H54 (cell line): ENCODE measurements at regions not wholly inside any gene's neighbourhood (a gene's known extent, or its start where the extent isn't known, plus 50 kb on each side); places are given as distances from the start of the nearest gene placed in this dataset.
"Not testable (repeated sequence)": the region's sequence is repeated elsewhere in the genome, so short reads cannot be mapped to it uniquely, and the experiment has no call there.

Experiments
- DNase-seq: peaks from one replicate; pipeline ENCODE4 v3.0.0; 2011; ENCODE audit warnings: low spot score, mixed read lengths; ENCODE audit not compliant: insufficient read length
- FAIRE-seq: peaks from 3 replicates; lab custom pipeline; 2011; peaks lifted over from hg19 to GRCh38; lab: Jason Lieb, UNC
- POLR2A ChIP-seq: IDR thresholded peaks from 2 replicates; pipeline ENCODE4 v1.6.1; 2011; ENCODE audit warnings: low read depth, mild to moderate bottlenecking, low read length

DNA sequence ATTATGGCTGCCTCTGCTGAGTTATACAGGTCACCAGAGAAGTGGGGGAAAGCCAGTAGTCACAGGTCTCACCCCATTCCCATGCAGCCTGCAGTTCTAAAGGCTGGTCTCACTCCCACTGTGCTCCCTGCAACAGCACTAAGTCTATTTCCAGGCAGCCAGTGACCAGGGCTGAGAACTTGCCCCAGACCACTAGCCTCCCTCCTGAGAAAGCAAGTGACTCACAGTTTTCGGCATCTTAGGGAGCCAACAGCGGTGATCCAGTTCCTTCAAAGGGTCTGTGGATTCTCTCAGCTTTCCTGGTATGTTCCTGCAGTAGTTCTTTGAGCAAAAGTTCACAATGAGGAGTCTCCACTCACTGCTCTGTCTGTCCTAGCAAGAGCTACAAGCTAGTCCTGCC is 329.6 kb upstream of the MAP2 start:
- no peak for FAIRE-seq
- DNase-seq = no peak
- TF ChIP-seq POLR2A = no peak

DNA sequence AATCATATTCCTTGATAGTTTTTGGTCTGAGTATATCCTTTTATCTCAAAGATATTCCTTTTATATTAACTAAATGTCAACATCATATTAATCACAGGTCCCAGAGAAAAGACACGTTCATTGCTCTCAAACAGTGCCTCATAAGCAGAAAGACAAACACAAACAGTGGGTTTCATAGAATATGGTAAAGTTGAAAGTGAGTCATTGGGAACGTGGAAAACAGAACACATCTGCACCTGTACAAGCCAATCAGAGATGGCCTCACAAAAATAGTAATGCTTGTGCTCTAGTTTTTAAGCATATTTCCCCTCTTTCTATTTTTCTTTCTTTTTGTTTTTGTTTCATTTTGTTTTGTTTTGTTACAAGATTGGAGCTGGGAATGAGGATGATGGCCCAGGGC is 328.4 kb upstream of the MAP2 start:
- no peak for TF ChIP-seq POLR2A
- FAIRE-seq (no peak), DNase-seq (no peak)

DNA sequence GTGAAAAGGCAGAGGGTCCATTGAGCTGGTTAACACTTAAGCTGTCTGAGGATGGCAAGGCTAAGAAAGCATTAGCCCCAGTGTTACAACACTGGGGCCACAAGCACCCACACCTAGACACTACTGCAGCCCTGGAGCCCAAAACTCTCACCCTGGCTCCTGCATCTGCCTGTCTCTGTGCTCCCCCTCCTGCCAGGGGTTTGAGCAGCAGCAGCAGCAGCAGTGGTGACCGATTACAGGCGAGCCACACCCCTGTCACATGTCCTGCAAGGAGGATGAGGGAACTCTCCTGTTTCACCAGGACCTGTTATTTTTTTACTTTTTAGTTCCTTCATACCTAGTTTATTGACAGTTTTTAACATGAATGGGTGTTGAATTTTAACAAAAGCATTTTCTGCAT is 326.7 kb upstream of the MAP2 start:
- DNase-seq = no peak
- FAIRE-seq = no peak
- TF ChIP-seq POLR2A = no peak

DNA sequence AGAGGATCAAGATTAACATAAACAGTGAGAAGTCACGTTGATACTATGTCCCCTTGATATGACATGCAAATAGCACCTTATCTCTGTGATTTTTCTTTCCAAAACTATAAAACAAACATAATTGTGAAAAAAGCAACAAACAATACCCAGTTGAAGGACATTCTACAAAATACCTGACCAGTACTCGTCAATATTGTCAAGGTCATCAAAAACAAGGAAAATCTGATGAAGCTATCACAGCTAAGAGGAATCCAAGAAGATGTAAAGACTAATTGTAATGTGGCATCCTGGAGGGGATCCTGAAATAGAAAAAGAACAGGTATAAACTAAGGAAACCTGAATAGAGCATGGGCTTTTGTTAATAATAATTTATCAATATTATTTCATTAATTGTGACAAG is 321.5 kb upstream of the MAP2 start:
- TF ChIP-seq POLR2A = no peak
- FAIRE-seq (no peak), DNase-seq (no peak)

DNA sequence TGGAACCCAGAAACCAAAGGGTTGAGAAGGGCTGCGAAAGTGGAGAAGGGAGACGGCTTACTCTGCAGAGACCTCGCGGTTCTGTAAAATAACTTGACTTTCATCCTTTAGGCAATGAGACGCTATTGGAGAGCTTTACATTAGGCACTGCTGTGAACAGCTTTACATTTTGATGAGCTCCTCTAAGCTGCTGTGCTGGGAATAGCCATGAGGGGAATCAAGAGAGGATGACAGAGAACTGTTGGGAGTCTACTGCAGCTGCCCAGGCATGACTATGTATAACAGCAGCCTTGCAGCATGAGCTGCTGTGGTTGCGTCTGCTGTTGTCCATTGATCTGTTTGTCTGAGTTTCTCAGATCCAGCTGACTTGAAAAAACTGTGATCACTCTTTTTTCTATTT is 310.8 kb upstream of the MAP2 start:
- FAIRE-seq = no peak
- no peak for DNase-seq
- TF ChIP-seq POLR2A = no peak

DNA sequence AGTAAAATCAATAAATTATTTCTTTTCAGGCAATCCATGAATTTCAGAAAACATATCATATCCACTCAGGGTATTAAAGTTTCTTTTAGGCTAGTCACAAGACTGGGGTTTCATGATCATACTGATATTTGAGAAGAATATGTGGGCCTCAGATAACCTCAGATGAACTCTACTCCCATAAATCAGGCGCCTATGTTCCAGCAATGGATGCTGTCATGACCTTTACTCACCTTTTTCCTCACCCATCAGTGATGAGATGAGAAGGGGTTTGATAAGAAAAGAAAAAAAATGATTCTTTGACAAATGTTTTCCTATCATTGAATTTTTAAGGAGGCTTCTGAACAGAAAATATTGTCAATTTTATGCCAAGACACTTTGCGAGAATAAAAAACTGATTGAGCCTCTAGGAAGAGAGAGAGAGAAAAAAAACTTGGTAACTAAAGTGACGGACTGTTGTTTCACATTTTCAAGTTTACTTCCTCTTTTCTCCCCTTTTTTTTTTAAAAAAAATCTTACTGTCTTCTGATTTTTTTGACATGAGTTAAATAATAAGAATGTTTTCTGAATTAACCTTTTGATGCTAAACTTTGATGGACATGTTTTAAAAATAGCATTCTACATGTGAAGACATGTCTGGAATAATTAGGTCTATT is 309.1 kb upstream of the MAP2 start:
- no peak for DNase-seq
- no peak for FAIRE-seq
- no peak for TF ChIP-seq POLR2A

DNA sequence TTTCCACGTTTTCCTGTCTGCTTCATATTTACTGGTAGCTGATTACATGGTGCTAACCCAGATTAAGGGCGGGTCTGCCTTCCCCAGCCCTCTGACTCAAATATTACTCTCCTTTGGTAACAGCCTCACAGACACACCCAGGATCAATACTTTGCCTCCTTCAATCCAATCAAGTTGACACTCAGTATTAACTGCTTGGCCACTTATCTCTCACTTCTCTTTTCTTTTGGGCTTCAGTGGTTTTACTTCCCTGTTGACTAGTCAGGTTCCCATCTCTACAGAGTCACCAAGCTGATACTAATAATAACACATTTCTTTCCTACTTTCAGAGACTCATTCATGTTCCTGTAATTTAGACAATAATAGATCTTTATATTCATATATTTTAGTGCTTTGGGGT is 302.2 kb upstream of the MAP2 start:
- no peak for DNase-seq
- no peak for FAIRE-seq
- no peak for TF ChIP-seq POLR2A

DNA sequence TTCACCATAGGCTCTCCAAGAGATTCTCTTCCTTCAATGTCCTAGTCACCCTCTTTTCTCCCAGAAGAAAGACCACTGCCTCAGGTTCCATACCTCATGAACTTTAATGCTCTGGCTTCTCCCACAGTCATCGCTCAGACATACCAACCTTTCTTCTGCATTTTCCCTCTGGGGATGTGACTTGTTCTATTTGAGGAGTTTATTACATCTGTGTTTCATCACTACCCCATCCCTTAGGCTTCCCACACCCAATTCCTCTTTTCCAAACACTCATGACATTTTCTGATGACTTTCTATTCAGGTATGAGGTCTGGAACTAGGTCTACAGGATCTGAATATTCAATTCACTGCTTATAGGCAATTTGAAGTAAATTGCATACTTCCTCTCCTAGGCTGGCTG is 298.6 kb upstream of the MAP2 start:
- FAIRE-seq (no peak), DNase-seq (no peak)
- no peak for TF ChIP-seq POLR2A

DNA sequence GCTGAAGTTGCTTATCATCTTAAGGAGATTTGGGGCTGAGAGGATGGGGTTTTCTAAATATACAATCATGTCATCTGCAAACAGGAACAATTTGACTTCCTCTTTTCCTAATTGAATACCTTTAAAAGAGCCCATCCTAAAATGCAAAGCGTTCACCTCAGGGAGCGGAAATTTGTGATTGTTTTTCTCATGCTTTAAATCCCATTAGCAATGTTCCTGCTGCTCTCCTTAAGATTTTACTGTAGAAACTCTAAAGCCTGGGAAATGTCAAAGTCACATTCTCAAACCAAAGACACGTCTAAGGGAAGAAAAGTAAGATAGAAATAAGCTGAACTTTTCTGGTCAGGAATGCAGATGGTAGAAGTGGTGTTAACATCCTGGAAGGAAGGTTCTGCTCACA is 285.8 kb upstream of the MAP2 start:
- TF ChIP-seq POLR2A = no peak
- no peak for DNase-seq
- no peak for FAIRE-seq

DNA sequence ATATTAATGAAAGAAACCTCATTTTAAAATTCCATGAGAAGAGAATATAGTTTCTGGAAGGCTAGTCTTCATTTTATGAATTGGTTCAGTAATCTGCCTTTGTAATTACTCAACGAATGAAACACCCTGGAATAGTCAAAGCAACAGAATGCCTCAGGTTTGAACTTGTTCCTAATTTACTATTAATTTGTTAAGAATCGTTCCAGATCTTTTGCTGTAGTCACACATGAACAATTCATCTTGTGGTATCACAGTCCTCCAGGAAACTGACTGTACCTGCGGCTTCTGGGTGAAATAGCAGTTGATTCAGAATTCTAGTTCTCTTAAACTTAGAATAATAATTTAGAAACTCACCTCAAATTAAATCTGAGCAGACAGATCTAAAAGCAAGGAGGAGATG is 282.7 kb upstream of the MAP2 start:
- no peak for TF ChIP-seq POLR2A
- FAIRE-seq (no peak), DNase-seq (no peak)

DNA sequence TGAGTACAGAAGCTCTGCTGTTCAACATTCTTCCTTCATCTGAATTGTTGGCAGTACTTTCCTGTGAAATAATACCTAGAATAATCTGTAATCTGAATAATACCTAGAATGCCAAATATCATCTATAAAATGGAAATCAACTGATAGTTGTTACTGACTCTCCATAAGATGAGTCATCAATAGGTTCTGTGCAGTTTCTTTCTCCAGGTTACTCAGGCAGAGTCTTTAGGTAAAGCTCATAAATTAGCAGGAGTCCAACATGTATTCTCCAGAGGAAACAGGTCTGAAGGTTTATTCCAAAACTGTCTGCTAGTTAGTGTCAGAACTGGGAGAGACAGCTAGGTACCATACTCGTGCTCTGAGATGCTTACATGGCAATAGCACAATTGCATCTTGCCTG is 282.0 kb upstream of the MAP2 start:
- DNase-seq (no peak), FAIRE-seq (no peak)
- no peak for TF ChIP-seq POLR2A

DNA sequence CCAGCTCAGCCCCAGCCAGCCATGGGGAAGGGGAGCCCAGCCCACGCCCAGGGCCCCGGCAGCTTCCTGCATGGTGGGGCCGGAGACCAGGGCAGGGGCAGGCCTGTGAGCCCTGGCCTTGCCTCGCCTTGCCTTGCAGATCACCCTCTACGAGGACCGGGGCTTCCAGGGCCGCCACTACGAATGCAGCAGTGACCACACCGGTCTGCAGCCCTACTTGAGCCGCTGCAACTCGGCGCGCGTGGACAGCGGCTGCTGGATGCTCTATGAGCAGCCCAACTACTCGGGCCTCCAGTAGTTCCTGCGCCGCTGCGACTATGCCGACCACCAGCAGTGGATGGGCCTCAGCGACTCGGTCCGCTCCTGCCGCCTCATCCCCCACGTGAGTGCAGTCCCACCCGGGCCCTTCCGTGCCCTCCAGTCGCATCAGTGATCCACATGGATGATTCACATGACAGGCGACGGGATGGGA is 278.6 kb upstream of the MAP2 start:
- FAIRE-seq, DNase-seq: not testable (repeated sequence)

DNA sequence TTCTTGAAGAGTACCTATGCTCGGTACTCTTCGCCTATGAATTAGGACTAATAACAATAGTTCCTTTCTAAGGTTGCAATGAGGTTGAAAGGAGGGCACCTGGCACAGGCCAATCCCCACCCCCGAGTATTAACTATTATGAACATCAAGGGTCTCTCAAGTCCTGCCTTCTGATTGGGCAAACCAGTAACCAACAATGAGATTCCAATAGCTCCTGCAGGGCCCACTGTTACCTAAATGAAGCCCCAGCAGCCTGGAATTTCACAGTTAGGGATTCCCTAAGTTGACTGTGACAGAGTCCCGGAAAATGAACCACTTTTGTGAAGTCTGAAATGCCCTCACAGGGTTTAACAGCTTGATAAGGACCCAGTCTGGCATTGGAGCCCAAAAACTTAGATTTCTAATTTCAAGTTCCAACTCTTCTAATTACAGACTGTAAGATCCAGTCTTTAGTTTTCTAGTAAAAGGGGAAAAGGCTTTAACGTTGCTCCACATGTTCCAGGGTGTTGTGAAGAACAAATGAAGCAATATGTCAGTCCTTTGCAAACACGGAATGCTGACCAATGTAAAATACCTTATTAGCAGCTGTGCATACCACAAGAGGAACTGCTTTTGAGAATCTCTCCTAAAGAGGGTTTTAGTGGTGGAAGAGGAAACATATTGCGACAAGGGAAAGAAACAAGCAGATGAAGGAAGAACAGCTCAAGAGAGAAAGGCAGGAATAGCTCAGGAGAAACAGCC is 277.7 kb upstream of the MAP2 start:
- FAIRE-seq = no peak
- no peak for DNase-seq
- no peak for TF ChIP-seq POLR2A

DNA sequence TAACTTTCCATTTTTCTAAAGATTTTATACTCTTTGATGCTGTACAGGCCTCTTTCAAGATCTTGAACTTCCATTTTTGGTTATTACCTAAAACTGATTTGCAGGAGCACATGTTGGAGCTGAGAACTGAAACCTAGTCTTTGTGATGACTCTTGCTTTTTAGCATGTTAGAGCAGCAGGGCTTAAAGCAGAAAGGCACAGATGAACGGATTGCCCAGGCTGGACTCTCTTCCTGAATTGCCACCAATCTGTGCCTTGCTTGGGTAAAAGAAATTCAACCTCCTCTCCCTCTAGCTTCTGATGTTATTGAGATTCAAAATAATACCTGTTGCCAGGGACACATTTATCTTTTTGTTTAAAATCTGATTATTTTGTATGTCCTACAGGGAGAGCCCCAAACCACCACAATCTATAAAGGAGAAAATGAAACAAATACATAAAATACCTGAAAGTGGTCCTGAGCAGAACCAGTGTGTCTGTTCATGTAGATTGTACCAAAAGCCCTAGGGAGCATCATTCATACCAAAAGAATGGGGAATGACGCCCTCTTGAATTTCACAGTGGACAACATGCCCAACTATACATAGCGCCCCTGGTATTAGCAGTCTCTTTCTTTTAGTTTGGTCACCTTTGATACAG is 277.0 kb upstream of the MAP2 start:
- DNase-seq (no peak), FAIRE-seq (no peak)
- no peak for TF ChIP-seq POLR2A
